NK-92 (cell line): ENCODE measurements at regions not wholly inside any gene's neighbourhood (a gene's known extent, or its start where the extent isn't known, plus 50 kb on each side); places are given as distances from the start of the nearest gene placed in this dataset.

Source experiments
- DNase-seq: peaks from one replicate; lab custom pipeline; 2025; ENCODE audit not compliant: unreplicated experiment; lab: John Stamatoyannopoulos, UW

DNA sequence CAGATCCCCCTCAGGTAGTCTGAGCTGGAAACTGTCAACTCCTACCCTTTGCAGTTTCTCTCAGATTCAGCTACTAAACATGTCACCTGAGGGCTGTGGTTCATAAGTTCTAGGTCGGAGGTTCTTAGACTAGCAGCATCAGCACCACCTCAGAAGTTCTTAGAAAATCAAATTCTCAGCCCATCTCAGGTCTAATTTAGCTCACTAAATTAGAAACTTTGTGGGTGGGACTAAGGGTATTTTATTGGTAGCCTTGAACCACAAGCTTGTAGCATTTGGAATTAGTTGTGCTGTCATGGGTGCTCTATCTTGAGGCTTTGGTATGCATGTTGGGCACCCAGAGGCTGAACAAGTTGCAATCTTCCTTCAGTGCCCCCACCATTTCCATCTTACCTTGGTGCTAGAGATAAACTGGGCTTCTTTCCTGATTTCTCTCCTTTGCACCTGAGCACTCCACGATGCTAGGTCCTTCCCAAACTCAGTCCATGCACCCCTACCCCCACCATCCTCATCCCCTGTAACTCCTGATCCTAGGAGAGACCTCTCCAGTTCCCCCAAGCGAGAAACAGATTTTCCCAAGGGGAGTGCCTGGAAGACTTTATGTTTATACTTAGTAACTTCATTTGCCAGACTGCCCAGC, 54.2 kb downstream of the S1PR1 start:
- no peak for DNase-seq

DNA sequence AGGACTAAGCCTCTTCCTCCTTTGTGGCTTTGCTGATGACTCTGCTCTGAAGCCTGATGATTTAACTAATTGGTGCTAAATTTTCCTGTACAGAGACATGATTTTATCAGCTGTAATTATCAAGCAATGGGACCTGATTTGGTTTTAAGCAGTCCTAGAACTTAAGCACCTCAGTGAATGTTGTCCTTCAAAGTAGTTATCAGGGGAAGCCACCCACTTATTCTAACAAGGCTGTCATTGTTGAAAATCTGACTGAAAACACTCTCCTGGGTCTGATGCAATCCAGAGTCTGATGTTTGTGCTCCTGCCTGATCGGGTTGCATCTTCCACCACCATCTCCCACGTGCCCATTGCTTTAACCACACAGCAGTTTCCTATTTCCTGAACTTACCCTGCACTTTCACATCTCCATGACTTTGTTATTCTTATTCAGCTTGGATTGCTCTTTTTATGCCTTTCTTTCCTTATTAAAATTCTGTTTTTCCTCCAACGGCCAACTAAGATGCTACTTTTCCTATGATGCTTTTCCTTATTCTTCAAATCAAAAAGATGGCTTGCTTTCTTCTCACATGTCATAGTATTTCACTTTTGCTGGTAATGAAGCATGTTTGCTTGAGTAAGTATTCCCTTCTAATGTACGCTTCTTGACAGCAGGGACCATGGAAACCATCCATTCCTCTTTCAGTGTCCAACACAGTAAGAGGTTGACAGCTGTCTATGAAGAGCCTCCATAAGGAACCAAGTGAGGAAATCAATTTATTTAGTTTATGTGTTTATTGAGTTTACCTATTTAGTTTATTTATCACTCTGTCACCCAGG, 55.0 kb downstream of the S1PR1 start:
- no peak for DNase-seq

DNA sequence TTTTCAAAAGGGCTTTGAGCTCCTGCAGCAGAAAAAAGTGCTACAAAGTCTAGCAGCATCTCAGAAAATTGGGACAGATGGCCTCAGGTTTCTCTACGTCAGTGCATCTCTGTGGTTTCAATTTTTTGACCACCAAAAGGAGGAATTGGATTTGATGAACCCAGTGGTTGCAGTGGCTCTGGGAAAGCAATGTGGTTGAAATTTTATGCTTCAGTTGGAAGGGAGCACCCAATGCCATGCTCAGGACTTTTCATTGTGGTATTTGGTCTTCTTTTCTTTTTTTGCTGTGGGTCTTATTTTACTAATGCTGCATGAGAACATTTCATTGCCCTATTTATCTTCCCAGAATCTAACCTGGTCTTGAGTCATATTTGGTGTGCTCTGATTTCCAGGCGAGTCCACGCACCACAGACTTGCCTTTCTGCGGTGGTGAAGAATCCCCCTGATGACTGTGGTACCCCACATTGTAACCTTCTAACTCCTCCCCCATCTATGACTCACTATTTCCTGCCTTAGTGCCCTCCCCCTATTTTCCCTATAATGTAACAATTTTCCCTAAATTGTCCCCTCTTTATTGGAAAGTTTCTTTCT, 56.7 kb downstream of the S1PR1 start:
- DNase-seq: no peak

DNA sequence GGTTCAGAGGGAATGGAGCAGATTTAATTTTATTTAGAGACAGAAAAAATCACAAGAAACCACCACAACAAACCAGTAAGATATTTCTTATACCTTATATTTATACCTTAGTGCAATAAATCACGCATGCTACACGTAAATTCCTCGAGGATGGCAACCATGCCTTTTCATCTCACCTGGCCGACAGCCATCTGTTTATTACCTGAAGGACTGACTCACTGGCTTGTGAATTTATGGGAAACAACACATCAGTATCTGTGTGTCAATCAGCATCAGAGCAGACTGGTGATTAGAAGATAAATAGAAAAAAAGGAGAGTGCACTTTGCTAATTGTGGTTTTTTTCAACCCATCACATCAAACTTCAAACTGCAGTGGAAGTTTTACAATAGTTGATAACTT, 58.4 kb downstream of the S1PR1 start:
- DNase-seq: no peak

DNA sequence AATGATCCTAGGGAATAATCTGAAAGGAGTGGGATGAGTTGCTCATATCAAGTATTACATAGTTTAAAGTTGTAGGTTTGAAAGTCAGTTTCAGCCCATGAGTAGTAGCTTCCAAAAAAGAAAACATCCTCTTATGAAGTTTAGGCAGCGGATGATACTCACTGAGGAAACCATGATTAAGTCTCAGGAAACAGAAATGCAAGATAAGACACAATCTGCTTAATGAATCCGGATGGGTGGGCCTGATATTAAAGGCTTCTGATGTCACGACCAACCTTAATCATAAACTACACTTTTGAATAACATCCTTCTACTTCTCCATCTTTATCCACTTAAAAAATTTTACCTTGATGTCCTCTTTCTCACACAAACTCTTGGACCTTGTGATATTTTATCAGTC, 61.8 kb downstream of the S1PR1 start:
- no peak for DNase-seq

DNA sequence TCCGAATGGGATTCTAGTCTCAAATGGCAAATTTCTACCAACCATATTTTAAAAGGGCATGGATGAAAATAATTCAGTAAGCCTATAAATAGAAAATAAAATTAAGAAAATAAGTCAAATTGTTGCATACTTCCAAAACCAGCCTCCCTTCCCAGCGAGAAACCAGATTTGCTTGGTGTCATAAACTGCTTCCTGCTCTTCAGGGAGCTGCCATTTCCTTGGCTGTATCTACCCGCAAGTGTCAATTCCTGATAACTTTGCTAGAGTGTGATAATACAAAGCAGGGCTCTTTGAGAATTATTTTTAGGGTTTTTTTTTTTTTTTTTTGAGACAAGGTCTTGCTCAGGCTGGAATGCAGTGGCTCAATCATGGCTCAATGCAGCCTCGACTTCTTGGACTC, 62.3 kb downstream of the S1PR1 start:
- no peak for DNase-seq

DNA sequence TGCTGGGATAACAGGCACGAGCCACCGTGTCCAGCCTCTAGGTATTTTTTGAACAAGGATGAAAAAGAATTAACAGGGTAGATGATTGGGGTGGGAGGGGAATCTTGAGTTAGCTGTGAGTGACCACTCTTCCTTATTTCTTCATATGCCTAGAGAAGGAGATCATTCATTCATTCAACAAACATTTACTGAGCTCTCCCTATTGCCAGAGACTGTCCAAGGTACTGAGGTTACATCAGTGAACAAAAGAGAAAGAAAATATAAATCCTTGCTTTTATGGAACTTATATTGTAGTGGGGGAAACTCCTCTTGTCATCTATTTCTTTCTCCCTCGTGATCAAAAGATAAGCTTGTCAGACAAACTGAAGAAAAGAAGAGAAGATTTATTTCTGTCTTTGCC, 62.9 kb downstream of the S1PR1 start:
- DNase-seq: no peak

DNA sequence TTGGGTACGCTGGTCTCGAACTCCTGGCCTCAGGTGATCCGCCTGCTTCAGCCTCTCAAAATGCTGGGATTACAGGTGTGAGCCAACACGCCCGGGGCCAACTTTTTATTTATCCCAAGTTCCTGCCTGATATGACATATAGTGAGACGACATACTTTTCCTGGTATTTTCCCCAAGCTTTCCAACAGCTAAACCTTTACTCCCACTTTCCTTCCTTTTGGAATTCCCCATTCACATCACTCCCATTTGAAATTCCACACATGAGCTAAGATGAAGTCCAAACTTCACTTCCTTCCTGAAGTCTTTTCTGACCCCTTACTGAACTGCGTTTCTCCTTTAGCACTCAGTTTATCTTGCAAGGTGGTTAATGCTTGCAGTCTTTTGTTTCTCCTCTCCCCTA, 64.1 kb downstream of the S1PR1 start:
- DNase-seq: no peak

DNA sequence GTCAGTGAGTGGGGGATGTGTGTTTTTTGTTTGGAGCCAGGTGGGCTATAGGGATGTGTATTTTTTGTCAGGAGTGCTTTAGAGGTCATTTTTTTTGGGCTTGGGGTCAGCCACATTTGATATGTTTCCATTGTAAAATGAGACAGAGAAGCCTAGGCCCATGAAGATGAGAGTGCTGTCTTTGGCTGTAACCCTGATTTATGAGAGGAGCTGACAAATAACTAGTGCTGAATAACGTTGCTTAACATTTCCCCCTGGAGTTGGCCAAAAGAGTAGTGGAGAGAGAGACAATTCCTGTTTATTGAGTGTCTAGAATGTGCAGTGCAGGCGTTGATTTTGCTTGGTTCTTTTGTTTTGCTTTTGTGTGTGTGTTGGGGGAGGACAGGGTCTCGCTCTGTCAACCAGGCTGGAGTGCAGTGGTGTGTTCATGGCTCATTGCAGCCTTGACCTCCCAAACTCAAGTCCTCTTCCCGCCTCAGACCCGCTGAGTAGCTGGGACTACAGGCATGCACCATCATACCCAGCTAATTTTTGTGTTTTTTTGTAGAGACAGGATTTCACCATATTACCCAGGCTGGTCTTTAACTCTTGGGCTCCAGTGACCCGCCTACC, 64.7 kb downstream of the S1PR1 start:
- no peak for DNase-seq

DNA sequence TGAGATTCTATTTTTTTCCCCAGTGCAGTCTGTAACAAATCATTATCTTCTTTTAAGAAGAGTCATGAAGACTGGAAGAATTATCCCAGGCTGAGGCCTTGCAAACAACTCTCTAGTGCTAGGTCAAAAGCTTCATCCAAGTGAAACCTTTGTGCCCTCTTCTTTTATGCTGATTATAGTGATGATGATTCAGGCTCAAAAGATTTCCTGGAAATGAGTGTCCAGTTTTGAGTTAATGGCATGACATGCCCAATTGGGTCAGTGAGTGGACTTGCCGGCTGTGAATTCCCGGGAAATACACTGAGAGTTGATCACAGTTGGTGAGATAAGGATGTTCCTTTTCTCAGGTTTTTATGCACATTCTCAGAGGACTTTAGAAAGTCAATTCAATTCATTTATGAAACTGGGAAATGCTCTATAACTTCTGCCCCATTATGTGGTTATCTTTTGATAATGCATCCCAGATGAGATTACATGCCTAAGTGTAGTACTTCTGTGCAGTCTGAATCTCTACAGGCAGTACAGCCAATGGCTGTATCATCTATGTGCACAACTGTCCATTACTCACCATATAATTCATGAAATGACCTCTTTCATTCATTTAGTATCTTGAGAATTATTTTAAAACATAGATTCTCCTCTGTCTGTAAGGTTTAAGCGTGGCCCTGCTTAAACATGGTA, 66.2 kb downstream of the S1PR1 start:
- no peak for DNase-seq

DNA sequence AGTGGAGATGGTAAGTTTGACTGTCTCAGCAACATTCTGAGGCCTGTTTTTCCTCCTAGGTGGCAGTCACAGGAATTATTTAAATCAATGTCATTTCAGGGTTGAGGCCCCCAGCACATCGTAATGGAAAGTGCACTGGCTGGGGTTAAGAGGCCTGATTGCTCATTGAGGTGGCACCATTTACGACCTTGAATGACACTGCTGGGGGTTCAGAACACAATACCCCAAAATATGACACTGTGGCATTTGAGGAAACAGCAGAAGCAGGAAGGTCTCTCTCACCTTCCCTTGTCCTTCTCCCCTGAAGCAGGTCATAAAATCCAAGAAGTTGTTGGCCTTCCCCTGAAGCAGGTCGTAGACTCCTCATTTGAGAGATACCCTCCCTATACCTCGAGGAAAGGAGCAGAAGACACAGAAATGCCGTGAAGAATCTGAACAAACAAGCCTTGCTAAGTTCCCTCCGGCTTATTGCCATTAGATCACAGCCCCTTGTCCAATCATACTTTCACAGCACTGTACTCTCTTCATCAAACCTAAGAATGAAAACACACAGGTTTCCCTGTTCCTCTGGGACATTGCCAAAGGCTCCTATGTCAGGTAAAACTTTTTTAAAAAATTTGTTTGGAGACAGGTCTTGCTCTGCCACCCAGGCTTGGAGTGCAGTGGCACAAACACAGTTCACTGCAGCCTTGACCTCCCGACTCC, 71.3 kb downstream of the S1PR1 start:
- no peak for DNase-seq

DNA sequence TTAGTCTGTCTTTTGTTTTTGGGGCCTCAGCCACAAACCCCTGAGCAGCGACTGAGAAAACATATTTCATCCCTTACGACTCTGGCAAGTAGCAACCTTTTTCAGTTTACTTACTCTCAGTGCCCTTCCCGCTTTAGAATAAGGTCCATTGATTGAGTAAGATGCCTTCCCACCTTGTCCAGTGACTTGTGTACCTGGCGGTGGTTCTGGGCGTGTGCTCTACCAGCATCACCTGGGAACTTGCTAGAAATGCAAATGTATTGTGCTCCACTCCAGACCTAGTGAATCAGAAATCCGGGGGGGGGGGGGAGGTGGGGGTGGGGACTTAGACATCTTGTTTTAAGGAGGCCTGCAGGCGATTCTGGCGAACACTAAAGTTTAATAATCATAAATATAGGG, 72.1 kb downstream of the S1PR1 start:
- no peak for DNase-seq

DNA sequence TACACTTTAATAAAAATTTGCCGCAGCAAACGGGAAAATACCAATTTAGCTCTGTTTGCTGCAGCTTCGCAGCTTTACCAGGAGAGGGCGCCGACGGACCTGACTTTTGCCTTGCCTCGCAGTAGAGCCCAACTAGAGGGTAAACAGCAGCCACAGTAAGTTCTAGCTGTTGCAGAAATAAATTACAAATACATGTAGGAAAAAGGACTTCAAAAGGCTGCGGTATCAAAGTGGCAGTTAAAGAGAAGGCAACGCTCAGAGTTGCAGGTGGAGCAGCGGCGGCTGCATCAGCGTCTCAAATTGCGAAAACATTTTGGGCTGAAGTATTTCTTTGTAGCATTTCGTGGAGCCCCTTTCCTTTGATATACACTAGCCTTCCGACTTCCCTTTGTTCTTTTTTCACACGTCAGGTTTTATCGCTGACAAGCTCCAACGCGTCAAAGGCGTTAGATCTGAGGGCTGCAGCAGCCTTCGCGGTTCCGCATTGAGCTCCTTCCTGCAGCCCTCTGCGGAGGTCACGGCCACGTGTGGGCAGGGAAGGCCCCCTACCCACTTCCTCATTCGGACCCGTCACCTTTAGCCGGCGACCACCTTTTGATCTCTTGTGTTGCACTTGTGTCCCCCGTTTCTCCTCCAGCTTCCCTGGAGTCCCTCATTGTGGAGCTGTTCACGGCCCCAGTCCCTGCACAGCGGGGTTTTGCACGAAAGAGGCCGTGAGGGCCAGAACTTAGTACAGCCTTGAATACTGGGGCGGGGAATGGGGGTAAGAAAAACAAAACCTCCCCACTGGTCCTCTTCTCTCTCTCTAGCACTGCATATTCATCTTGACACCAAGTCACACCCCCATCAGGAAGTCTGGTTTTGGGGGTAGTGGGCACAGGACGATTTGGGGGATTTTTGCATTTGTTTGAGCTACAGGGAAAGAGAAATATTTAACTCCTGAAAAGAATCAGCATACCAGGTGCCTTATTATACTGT, 72.8 kb downstream of the S1PR1 start:
- DNase-seq: peak; percentile 43

DNA sequence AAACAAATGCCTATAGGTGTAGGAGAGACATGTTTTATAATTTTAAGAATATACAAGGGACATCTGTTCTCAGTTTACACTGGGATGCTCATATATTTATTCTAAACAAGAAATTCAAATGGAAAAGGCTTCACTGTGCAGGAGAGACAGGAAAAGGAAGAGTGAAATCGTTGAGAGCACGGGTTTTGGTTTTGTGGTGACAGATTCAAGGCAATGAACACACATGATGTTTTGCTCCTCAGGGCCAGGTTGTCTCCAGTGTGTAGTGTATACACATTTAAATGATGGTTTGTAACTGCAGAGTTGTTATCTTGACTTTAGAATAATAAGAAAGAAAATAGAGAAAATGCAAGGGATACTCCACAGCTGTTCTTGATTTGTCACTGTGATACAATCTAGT, 73.7 kb downstream of the S1PR1 start:
- no peak for DNase-seq

DNA sequence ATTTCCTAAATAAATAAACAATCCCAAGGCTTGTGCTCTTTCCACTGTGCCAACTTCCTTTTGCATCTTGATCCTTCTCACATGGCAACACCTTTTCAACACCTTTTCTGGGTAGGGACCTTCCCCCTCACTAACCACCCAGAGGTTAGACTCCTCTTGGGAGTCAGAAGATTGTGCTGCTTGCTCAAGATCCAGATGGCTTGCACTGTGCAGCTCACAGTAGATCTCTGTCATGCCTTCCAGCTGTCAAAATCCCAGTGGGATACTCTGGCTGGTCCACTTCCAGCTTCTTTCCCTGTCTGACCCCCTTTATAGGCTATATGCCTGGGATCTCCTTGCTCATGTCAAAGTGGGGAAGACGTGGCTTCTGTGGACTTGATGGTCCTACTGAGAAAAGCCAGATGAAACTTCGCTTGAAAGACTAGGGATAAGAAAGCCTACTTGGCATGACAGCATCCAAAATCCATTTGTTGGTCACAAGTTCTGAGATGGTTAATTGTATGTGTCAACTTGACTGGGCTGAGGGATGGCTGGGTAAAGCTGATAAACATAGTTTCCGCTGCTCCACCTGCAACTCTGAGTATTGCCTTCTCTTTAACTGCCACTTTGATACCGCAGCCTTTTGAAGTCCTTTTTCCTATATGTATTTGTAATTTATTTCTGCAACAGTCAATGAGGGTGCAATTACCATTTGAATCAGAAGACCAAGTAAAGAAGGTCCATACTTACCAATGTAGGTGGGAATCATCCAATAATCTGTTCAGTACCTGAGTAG, 74.5 kb downstream of the S1PR1 start:
- no peak for DNase-seq

DNA sequence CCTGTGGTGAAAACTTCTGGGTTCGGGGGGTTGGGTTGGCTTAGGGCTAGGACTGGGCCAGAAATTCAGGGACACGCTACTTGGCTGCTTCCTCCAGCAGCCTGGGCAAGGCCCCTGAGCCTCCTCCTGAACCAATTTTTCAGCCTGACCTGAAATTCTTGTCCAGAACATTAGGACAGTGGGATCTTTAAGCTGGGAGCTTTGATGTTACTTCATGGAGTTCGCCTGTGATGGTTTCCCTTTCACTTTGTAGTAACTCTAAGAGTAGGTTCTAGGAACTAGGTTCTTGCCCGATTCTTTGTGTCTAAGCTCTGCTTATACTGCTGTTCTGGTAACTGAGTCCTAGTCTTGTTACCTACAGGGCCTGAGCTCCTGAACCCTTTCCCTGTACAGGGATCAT, 75.3 kb downstream of the S1PR1 start:
- no peak for DNase-seq

DNA sequence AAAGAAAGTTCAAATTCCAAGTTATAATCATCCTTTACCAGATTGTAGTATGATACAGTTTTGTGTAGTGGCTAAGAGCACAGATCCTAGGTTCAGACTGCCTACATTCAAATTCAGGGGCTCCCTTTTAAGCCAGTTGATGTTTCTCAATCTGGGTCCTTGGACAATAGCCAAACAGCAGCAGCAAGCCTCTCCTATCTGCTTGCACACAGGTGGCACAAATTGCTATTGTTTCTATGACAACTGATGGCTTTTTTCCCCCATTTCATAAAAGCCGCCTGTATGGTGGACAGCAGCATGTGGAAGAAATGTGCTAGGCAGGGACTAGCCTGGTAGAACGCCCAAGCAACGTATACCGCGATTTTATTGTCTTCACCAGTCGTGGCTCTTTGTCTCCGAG, 76.5 kb downstream of the S1PR1 start:
- DNase-seq: no peak

DNA sequence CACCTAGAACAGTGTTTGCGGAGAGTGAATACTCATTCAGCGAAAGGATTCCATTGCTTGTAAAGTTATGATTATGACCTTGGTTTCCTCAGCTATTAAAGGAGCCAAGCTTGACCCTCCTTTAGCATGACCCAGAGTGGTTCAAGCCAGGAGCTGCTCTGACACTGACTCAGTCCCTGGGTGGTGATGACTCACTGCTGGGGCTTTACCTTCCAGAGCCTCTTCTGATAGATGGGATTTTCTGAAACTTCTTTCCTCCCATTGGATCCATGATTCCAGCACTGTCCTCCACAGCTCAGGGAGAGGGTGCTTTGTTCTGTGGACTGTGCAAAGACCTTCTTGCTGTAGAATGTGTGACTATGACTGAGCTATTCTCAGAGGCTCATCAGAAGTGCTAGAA, 77.4 kb downstream of the S1PR1 start:
- no peak for DNase-seq

DNA sequence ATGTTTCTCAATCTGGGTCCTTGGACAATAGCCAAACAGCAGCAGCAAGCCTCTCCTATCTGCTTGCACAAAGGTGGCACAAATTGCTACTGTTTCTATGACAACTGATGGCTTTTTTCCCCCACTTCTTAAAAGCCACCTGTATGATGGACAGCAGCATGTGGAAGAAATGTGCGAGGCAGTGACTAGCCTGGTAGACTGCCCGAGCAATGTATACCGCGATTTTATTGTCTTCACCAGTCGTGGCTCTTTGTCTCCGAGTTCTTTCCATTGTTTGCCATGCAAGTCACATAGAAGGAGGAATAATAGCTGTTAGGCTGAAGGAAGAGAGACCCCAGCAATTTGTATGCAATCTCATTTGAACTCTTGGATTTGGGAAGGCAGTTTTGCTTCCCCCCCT, 79.4 kb downstream of the S1PR1 start:
- DNase-seq: no peak
